ENCODE measurements at regions not wholly inside any gene's neighbourhood (a gene's known extent, or its start where the extent isn't known, plus 50 kb on each side); places are given as distances from the start of the nearest gene placed in this dataset.

DNA sequence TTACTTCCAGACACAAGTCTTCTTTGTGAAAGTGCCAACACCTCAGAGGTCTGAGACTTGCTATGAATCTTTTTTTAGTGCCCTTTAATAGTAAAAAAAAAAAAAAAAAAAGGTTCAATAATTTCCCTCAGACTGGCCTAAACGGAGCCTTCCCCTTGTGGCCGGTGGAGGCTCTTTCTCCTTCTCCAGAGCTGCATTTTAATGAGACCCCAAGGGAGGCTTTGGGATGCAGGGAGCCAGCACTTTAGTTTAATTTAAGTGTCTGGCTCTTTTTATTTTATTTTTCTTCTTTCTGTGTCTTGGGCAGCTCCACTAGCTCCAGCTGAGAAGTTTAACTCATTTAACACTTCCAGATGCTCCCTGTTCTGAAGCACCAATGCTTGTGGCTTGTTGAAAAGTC lies 67.8 kb upstream of the MAPK4 start:
- no peak for DNase-seq

DNA sequence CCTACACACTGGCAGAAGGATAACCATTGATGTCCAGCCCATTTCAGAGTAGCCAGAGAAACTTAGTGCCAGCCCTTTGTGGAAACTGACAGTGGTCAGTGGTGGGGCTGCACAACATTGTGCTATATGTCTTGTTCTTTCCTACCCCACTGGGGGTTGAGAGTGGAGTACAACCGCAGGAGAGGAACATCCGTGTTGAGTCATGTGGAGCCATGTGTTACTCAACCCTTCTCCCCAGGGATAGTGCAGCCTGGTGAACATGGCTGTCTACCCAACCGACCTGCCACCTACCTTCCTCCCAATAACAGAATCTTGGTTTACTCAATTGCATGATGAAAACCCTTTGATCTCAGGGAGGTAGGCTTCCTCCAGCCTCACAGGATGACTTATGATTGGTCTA lies 65.3 kb upstream of the MAPK4 start:
- no peak for DNase-seq

DNA sequence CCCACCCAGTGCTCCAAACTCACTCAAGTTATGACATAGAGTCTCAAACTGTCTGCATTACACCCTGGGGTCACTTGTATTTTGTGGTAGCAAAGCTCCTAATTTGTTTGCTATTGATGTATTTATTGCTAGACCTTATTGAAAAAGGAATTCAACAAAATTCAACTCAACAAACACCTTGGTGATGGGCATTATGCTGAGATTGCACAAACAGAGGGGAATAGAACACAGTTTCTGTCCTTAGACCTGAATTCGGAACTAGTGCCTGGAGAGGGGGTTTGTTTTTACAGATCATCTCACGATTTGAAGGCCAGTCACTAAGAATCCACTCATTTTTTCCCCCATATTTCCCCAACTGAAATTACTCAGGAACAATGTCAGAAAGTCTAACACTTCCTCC lies 53.5 kb upstream of the MAPK4 start:
- no peak for DNase-seq

DNA sequence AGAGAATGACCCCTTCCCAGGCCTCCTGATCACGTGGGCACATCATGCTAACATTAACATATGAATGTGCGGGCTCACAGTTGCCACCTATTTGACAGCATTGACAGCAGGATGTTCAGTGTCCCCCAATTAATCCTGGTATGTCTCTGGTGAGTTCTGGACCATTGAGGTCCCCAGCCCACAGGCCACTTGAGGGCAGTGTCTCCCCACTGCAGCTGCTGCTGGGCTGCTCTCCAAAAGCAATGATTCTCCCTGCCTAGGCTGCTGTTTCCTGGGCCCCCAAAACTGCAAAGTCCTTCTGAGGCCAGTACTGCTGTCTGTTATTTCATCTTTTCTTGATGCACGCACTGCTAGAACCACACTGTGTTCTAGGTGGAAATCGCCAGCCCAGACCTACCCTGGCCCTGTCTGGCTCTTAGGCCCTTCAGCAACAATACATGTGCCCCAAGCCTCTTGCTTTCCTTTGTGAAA lies 52.7 kb upstream of the MAPK4 start:
- DNase-seq, result peak; percentile 15

DNA sequence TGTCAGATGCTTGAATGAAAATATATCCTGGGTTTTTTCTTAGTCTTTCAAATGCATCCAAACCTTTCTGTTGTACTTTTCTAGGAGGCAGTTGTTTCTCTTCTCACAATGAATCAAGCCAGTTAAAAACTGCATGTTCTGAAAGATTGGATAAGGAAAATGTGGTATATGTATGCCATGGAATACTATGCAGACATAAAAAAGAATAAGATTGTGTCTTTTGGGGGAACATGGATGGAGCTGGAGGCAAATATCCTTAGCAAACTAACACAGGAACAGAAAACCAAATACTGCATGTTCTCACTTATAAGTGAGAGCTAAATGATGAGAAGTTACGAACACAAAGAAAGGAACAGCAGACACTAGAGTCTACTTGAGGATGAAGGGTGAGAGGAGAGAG lies 51.7 kb upstream of the MAPK4 start:
- DNase-seq, result no peak

DNA sequence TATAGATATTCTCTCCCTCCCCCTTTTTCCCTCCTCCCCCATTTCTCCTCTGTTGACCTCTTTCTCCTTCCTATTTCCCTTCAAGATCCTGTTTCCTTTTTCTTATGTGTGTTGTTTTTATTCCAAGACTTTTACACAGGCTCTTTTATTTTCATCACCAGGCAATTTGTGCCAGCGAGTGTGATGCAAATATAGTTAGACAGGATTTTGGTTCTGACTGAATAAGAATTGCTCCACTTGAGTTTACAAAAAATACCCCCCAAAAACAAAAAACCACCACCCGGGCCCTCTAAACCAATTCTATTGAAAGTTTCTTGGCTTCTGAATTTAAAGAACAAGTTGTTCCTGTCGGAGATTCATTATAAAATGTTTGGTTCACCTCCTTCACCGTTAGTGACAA lies 50.9 kb upstream of the MAPK4 start:
- DNase-seq, result no peak
